Upper lobe of left lung (tissue), 6 donors: ENCODE measurements at regions not wholly inside any gene's neighbourhood (a gene's known extent, or its start where the extent isn't known, plus 50 kb on each side); places are given as distances from the start of the nearest gene placed in this dataset.

ENCODE experiments used
- ATAC-seq, 2 donors: fragments of 200-7000 bp; cut with Tn5 transposase; one replicate each; pipeline ENCODE4 v1.9.1; 2022; ENCODE audit warnings: mild to moderate bottlenecking in 2 of 2, moderate library complexity in 2 of 2; ENCODE audit not compliant: low FRiP score in 2 of 2
- DNase-seq, 2 donors: peaks; one replicate each; pipeline ENCODE4 v3.0.0-alpha.2; 2019 to 2020
- H3K27ac ChIP-seq, 4 donors: fragments of 200-600 bp; sonication (generic); one replicate each; pipeline ENCODE4 v1.5.1; 2016 to 2019
- H3K27me3 ChIP-seq, 4 donors: fragments of 200-600 bp; sonication (generic); one replicate each; pipeline ENCODE4 v1.5.1; 2017 to 2019
- H3K36me3 ChIP-seq, 4 donors: fragments of 200-600 bp; sonication (generic); one replicate each; pipeline ENCODE4 v1.5.1; 2016 to 2019
- H3K4me1 ChIP-seq, 4 donors: fragments of 200-600 bp; sonication (generic); one replicate each; pipeline ENCODE4 v1.5.1; 2018 to 2019
- H3K4me3 ChIP-seq, 4 donors: fragments of 200-600 bp; sonication (generic); one replicate each; pipeline ENCODE4 v1.5.1; 2017 to 2019; ENCODE audit warnings: mild to moderate bottlenecking in 2 of 4, moderate library complexity in 1 of 4
- H3K9me3 ChIP-seq, 4 donors: fragments of 200-600 bp; sonication (generic); one replicate each; pipeline ENCODE4 v1.5.1; 2018 to 2019
- EP300 ChIP-seq, 4 donors: sonication (generic); formaldehyde crosslinking; IDR thresholded peaks; one replicate each; pipeline ENCODE4 v1.5.1; 2017; ENCODE audit warnings: antibody characterized with exemption in 4 of 4, control low read depth in 2 of 4
- POLR2A ChIP-seq, 4 donors: fragments of 450-650 bp; IDR thresholded peaks; one replicate each; pipeline ENCODE4 v1.5.1; 2016 to 2017; ENCODE audit warnings: antibody characterized with exemption in 4 of 4, mild to moderate bottlenecking in 2 of 4
- POLR2AphosphoS5 ChIP-seq, 2 donors: sonication (generic); formaldehyde crosslinking; IDR thresholded peaks; one replicate each; pipeline ENCODE4 v1.5.1; 2017; ENCODE audit warnings: antibody characterized with exemption in 2 of 2
- WGBS, 2 donors: methylation state at CpG; one replicate each; pipeline ENCODE4 v1.1.5; 2017 to 2018; 5-methylcytosine and 5-hydroxymethylcytosine counted together
- TF ChIP-seq, protein P1 (sequence below), 6 experiments: fragments of 450-650 bp in 4 of 6; fragments of 200-600 bp in 2 of 6; sonication (generic) in 2 of 6; IDR thresholded peaks; one replicate each; pipeline ENCODE4 v1.5.1; 2016 to 2019; ENCODE audit warnings: antibody characterized with exemption in 6 of 6
- donor health status: DM: no; HTN: no; CAD: no; lungs with moderate emphysema.
- donor health status: DM: no; HTN: yes; CAD: no; lungs with severe emphysema.

- DNase-seq (no peak), ATAC-seq (no peak)
- TF ChIP-seq POLR2AphosphoS5 (IDR thresholded peaks at IDR 0.05) (no peak), EP300 (IDR thresholded peaks at IDR 0.05) (no peak), POLR2A (IDR thresholded peaks at IDR 0.05) (no peak)
- TF ChIP-seq, protein P1, sequence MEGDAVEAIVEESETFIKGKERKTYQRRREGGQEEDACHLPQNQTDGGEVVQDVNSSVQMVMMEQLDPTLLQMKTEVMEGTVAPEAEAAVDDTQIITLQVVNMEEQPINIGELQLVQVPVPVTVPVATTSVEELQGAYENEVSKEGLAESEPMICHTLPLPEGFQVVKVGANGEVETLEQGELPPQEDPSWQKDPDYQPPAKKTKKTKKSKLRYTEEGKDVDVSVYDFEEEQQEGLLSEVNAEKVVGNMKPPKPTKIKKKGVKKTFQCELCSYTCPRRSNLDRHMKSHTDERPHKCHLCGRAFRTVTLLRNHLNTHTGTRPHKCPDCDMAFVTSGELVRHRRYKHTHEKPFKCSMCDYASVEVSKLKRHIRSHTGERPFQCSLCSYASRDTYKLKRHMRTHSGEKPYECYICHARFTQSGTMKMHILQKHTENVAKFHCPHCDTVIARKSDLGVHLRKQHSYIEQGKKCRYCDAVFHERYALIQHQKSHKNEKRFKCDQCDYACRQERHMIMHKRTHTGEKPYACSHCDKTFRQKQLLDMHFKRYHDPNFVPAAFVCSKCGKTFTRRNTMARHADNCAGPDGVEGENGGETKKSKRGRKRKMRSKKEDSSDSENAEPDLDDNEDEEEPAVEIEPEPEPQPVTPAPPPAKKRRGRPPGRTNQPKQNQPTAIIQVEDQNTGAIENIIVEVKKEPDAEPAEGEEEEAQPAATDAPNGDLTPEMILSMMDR (IDR thresholded peaks at IDR 0.05), result no peak
- Histone ChIP-seq H3K9me3 (no peaks in the 10 kb centered on the region), H3K4me1 (no peaks in the 10 kb centered on the region), H3K4me3 (no peak overlapping the region), H3K27me3 (no peaks in the 10 kb centered on the region), H3K36me3 (no peaks in the 10 kb centered on the region), H3K27ac (no peak overlapping the region)
- WGBS, 2 donors, result 74 to 84% methylated on average over 5 of the region's 5 CpGs
Measured at GRCh38 chr15:93985176-93985575, 246.2 kb upstream of the MCTP2 start.

- no peak overlapping the region for H3K27ac ChIP-seq
- no peak overlapping the region for H3K4me3 ChIP-seq
- ATAC-seq, result no peak
- no peak for DNase-seq
- no peaks in the 10 kb centered on the region for H3K36me3 ChIP-seq
- H3K27me3 ChIP-seq, result no peaks in the 10 kb centered on the region
- 20 to 27% methylated on average over 2 to 3 of the region's 3 CpGs for whole genome bisulfite sequencing, 2 donors
- TF ChIP-seq EP300 (IDR thresholded peaks at IDR 0.05) (no peak), POLR2AphosphoS5 (IDR thresholded peaks at IDR 0.05) (no peak), POLR2A (IDR thresholded peaks at IDR 0.05) (no peak)
- TF ChIP-seq, protein P1 (IDR thresholded peaks at IDR 0.05), result no peak
- no peaks in the 10 kb centered on the region for H3K4me1 ChIP-seq
- no peaks in the 10 kb centered on the region for H3K9me3 ChIP-seq
Measured at GRCh38 chr15:93983526-93983925, 247.8 kb upstream of the MCTP2 start.

DNA sequence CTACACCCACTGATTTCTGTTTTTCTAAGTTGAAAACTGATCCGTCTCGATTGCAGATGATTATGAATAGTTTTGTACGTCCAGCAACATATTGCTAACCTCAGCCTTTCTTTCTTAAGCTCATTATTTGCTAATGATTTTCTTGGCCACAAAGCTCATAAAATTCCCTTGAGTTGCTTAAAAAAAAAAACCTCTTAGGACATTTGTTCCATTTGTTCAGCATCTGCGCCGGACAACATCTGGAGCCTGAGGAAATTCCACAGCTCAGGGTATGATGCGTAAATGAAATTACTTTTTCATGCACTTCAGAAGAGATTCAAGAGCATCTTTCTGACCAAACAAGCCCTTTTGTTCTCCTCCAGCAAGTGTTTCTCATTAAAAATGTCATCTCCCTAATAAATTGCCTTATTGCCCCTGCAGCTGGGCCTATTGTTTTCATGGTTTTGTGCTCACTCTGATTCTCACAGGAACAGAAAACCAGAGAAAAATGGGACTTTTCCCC is 249.1 kb upstream of the MCTP2 start:
- H3K9me3 ChIP-seq, result no peaks in the 10 kb centered on the region
- peak in 1 of 2 donors; percentile 87 for ATAC-seq
- 77 to 89% methylated on average over 6 of the region's 6 CpGs for WGBS, 2 donors
- H3K27ac ChIP-seq, result no peak overlapping the region
- no peak for DNase-seq
- TF ChIP-seq POLR2AphosphoS5 (IDR thresholded peaks at IDR 0.05), result no peak
- TF ChIP-seq, protein P1 (IDR thresholded peaks at IDR 0.05), result no peak
- TF ChIP-seq POLR2A (IDR thresholded peaks at IDR 0.05), result no peak
- TF ChIP-seq EP300 (IDR thresholded peaks at IDR 0.05), result no peak
- H3K4me3 ChIP-seq, result no peak overlapping the region
- H3K36me3 ChIP-seq, result no peaks in the 10 kb centered on the region
- H3K27me3 ChIP-seq, result no peaks in the 10 kb centered on the region
- H3K4me1 ChIP-seq, result no peaks in the 10 kb centered on the region

GRCh38 chr15:93981706-93982105 is 249.7 kb upstream of the MCTP2 start:
- Histone ChIP-seq H3K36me3 (no peaks in the 10 kb centered on the region), H3K27me3 (no peaks in the 10 kb centered on the region), H3K4me3 (no peak overlapping the region), H3K4me1 (no peaks in the 10 kb centered on the region), H3K27ac (no peak overlapping the region), H3K9me3 (no peaks in the 10 kb centered on the region)
- no peak for TF ChIP-seq POLR2A (IDR thresholded peaks at IDR 0.05)
- no peak for TF ChIP-seq POLR2AphosphoS5 (IDR thresholded peaks at IDR 0.05)
- no peak for TF ChIP-seq EP300 (IDR thresholded peaks at IDR 0.05)
- TF ChIP-seq, protein P1 (IDR thresholded peaks at IDR 0.05), result no peak
- DNase-seq (no peak), ATAC-seq (no peak)
- 91 to 100% methylated on average over 1 of the region's 1 CpG for WGBS, 2 donors

DNA sequence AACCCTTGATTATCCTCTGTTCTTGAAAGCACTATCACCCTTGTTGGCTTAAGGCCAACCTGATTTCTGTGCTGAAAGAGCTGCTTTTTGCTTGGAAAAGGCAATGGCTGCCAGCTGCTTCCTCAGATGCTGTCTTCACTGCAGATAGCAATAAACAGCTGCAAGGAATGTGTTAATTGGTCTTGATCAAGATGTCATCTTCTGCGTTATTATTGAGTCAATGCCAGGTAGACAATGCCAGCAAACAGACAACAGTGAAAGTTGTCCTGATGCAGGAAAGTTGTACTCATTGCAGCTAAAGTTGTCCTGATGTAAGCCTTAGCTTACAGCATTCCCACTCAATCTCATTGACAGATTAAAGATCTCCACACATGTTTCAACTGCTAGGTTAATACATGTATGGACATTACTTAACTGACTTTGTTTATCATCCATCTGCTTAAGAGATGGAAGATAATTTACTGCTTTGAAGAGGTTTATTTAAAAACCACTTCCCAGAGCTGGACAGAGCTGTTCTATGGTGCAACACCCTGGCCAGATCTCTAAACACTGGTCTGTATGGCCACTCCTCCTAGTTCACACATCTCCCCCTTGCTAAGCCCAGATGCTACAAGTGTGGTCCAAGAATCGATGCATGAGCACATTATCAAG is 251.0 kb upstream of the MCTP2 start:
- TF ChIP-seq POLR2AphosphoS5 (IDR thresholded peaks at IDR 0.05) (no peak), EP300 (IDR thresholded peaks at IDR 0.05) (no peak), POLR2A (IDR thresholded peaks at IDR 0.05) (no peak)
- TF ChIP-seq, protein P1 (IDR thresholded peaks at IDR 0.05), result no peak
- ATAC-seq (peak in 1 of 2 donors; percentile 51), DNase-seq (no peak)
- no peak overlapping the region for H3K4me3 ChIP-seq
- no peaks in the 10 kb centered on the region for H3K4me1 ChIP-seq
- no peaks in the 10 kb centered on the region for H3K27me3 ChIP-seq
- WGBS, 2 donors, result 21 to 43% methylated on average over 2 of the region's 2 CpGs
- no peaks in the 10 kb centered on the region for H3K9me3 ChIP-seq
- no peak overlapping the region for H3K27ac ChIP-seq
- no peaks in the 10 kb centered on the region for H3K36me3 ChIP-seq
